ENCODE measurements at regions not wholly inside any gene's neighbourhood (a gene's known extent, or its start where the extent isn't known, plus 50 kb on each side); places are given as distances from the start of the nearest gene placed in this dataset.

GRCh38 chr11:107203656-107204055 is 185.4 kb upstream of the GUCY1A2 start:
- Histone ChIP-seq H4K20me1 (ENCODE audit: insufficient read depth, low read length) (no peaks in the 10 kb centered on the region), H3K4me3 (ENCODE audit: low read depth, low read length, poor library complexity, severe bottlenecking) (no peak overlapping the region), H3K36me3 (ENCODE audit: insufficient read depth, low read length) (no peaks in the 10 kb centered on the region), H3K4me1 (ENCODE audit: insufficient read depth, low read length, poor library complexity, severe bottlenecking) (no peaks in the 10 kb centered on the region), H3K9me2 (ENCODE audit: insufficient read depth, low read length) (0 out of 2 replicates have a peak, but pooled peaks cover 3% of the 10 kb centered on the region), H3K4me2 (ENCODE audit: low read length) (no peak overlapping the region), H3K27ac (ENCODE audit: low read depth, low read length, poor library complexity, severe bottlenecking) (no peak overlapping the region), H3K9me3 (ENCODE audit: low read length) (no peaks in the 10 kb centered on the region), H2AFZ (ENCODE audit: low read length) (no peak overlapping the region), H3K79me2 (ENCODE audit: insufficient read depth, low read depth, low read length) (no peaks in the 10 kb centered on the region)
- intact Hi-C loops (cut with micrococcal nuclease; ENCODE audit: unreplicated experiment): no loop called here
- ChIA-PET POLR2A (no interaction called here), CTCF (ENCODE audit: unreplicated experiment) (no interaction called here)
- TF ChIP-seq EZH2phosphoT487 (IDR thresholded peaks at IDR 0.05; ENCODE audit: borderline replicate concordance, low read depth, low read length) (no peak), CTCF (conservative IDR thresholded peaks at IDR 0.05; ENCODE audit: low read length) (no peak)
- no peak for DNase-seq (ENCODE audit: low spot score)
- BruUV-seq (replicated peaks): no TSS peak

- Histone ChIP-seq H3K27ac (ENCODE audit: low read depth, low read length, poor library complexity, severe bottlenecking) (no peak overlapping the region), H4K20me1 (ENCODE audit: insufficient read depth, low read length) (no peaks in the 10 kb centered on the region), H3K79me2 (ENCODE audit: insufficient read depth, low read depth, low read length) (no peaks in the 10 kb centered on the region), H3K4me2 (ENCODE audit: low read length) (no peak overlapping the region), H3K9me2 (ENCODE audit: insufficient read depth, low read length) (0 out of 2 replicates have a peak, but pooled peaks cover 3% of the 10 kb centered on the region), H3K36me3 (ENCODE audit: insufficient read depth, low read length) (no peaks in the 10 kb centered on the region), H3K9me3 (ENCODE audit: low read length) (no peaks in the 10 kb centered on the region), H2AFZ (ENCODE audit: low read length) (no peak overlapping the region), H3K4me3 (ENCODE audit: low read depth, low read length, poor library complexity, severe bottlenecking) (no peak overlapping the region), H3K4me1 (ENCODE audit: insufficient read depth, low read length, poor library complexity, severe bottlenecking) (no peaks in the 10 kb centered on the region)
- CTCF ChIA-PET (ENCODE audit: unreplicated experiment): no interaction called here
- POLR2A ChIA-PET: interaction anchor here (1.0 kb wide), 1 partner anchor 22 kb away, joined by 3 read pairs; no protein-coding TSS in a partner anchor
- no TSS peak for BruUV-seq (replicated peaks)
- no peak for DNase-seq (ENCODE audit: low spot score)
- intact Hi-C loops (cut with micrococcal nuclease; ENCODE audit: unreplicated experiment): no loop called here
- TF ChIP-seq EZH2phosphoT487 (IDR thresholded peaks at IDR 0.05; ENCODE audit: borderline replicate concordance, low read depth, low read length): no peak
- TF ChIP-seq CTCF (conservative IDR thresholded peaks at IDR 0.05; ENCODE audit: low read length): no peak
Observed at GRCh38 chr11:107202241-107202640, 184.0 kb upstream of the GUCY1A2 start.

GRCh38 chr11:107198490-107199007 is 180.3 kb upstream of the GUCY1A2 start:
- Histone ChIP-seq H2AFZ (ENCODE audit: low read length) (no peak overlapping the region), H3K9me3 (ENCODE audit: low read length) (no peaks in the 10 kb centered on the region), H3K4me1 (ENCODE audit: insufficient read depth, low read length, poor library complexity, severe bottlenecking) (no peaks in the 10 kb centered on the region), H4K20me1 (ENCODE audit: insufficient read depth, low read length) (no peaks in the 10 kb centered on the region), H3K4me2 (ENCODE audit: low read length) (no peak overlapping the region), H3K79me2 (ENCODE audit: insufficient read depth, low read depth, low read length) (no peaks in the 10 kb centered on the region), H3K36me3 (ENCODE audit: insufficient read depth, low read length) (no peaks in the 10 kb centered on the region), H3K27ac (ENCODE audit: low read depth, low read length, poor library complexity, severe bottlenecking) (no peak overlapping the region), H3K4me3 (ENCODE audit: low read depth, low read length, poor library complexity, severe bottlenecking) (no peak overlapping the region), H3K9me2 (ENCODE audit: insufficient read depth, low read length) (0 out of 2 replicates have a peak, but pooled peaks cover 3% of the 10 kb centered on the region)
- POLR2A ChIA-PET: interaction anchor here (0.7 to 1.3 kb wide), 2 partner anchors 15 to 631 kb away, joined by 3 read pairs; no protein-coding TSS in a partner anchor
- CTCF ChIA-PET (ENCODE audit: unreplicated experiment): no interaction called here
- BruUV-seq (replicated peaks): no TSS peak
- no peak for DNase-seq (ENCODE audit: low spot score)
- TF ChIP-seq CTCF (conservative IDR thresholded peaks at IDR 0.05; ENCODE audit: low read length): no peak
- intact Hi-C loops (cut with micrococcal nuclease; ENCODE audit: unreplicated experiment): no loop called here
